Spinal cord (tissue), 9 donors: ENCODE measurements at regions not wholly inside any gene's neighbourhood (a gene's known extent, or its start where the extent isn't known, plus 50 kb on each side); places are given as distances from the start of the nearest gene placed in this dataset.

Experiments
- DNase-seq, 6 donors: peaks; one replicate each; pipeline versions ENCODE4 v3.0.0 to v3.0.0-alpha.2; 2013 to 2015; ENCODE audit warnings: low spot score in 6 of 6, low read depth in 4 of 6
- H3K27ac ChIP-seq: one replicate; pipeline ENCODE4 v1.5.1; 2013; ENCODE audit warnings: low read depth, low read length, control low read depth
- H3K27me3 ChIP-seq: one replicate; pipeline ENCODE4 v1.6.1; 2013; ENCODE audit warnings: low read length; ENCODE audit not compliant: control insufficient read depth, insufficient read depth
- H3K36me3 ChIP-seq: one replicate; pipeline ENCODE4 v1.6.1; 2013; ENCODE audit warnings: low read length; ENCODE audit not compliant: control insufficient read depth, insufficient read depth
- H3K4me1 ChIP-seq: one replicate; pipeline ENCODE4 v1.6.1; 2013; ENCODE audit warnings: low read length; ENCODE audit not compliant: control insufficient read depth, insufficient read depth
- H3K4me3 ChIP-seq: one replicate; pipeline ENCODE4 v1.5.1; 2013; ENCODE audit warnings: low read depth, low read length, control low read depth
- H3K9me3 ChIP-seq: one replicate; pipeline ENCODE4 v1.6.1; 2013; ENCODE audit warnings: low read length; ENCODE audit not compliant: control insufficient read depth, insufficient read depth
- WGBS: methylation state at CpG from one replicate; pipeline ENCODE4 v1.1.5; 2013; ENCODE audit warnings: missing lambda C conversion rate; ENCODE audit not compliant: insufficient coverage; 5-methylcytosine and 5-hydroxymethylcytosine counted together
- donor health status: healthy.

DNA sequence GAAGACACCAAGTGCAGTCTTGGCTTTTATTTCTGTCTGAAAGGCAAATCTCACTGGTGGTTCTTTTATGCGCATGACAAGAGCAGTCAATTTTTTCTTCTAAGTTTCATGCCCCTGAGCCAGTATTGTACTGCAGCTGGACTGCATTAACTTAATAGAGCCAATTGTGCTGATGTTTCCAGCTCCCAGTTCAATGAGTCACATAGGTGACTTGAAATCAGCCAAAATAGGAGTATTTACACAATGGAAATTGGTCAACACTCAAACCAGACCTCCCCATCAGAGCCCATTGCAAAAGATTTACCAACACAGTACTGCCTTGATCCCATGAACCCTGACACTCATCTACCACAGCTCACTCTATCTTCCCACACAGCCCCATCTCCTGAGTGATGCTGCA is 100.3 kb upstream of the GUCY1A1 start:
- no peak overlapping the region for H3K27ac ChIP-seq
- WGBS = 100% methylated on average over 1 of the region's 1 CpG
- no peaks in the 10 kb centered on the region for H3K9me3 ChIP-seq
- no peak overlapping the region for H3K4me3 ChIP-seq
- no peaks in the 10 kb centered on the region for H3K27me3 ChIP-seq
- no peak for DNase-seq
- H3K36me3 ChIP-seq = no peaks in the 10 kb centered on the region
- H3K4me1 ChIP-seq = no peaks in the 10 kb centered on the region

DNA sequence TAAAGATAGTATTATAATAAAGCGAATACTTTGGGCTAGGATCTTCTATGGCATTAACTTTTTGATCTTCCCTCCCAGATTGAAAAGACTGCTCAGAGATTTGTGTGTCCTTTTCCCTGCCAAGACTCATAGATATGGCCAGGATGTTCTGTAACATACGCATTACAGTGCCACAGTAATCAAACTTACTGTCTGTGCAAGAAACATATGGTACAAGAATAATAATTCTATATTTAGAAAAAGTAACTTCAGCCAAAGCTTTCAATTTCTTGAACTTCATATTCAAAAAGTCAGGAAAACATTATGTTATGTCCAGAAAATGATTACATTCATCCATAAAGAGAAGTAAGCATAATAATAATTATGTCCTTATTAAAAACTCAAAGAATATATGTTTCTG is 100.9 kb upstream of the GUCY1A1 start:
- Histone ChIP-seq H3K36me3 (no peaks in the 10 kb centered on the region), H3K9me3 (no peaks in the 10 kb centered on the region), H3K4me1 (no peaks in the 10 kb centered on the region), H3K27me3 (no peaks in the 10 kb centered on the region), H3K4me3 (no peak overlapping the region), H3K27ac (no peak overlapping the region)
- WGBS = no CpG with 5 or more reads among the region's 2 CpGs
- no peak for DNase-seq

DNA sequence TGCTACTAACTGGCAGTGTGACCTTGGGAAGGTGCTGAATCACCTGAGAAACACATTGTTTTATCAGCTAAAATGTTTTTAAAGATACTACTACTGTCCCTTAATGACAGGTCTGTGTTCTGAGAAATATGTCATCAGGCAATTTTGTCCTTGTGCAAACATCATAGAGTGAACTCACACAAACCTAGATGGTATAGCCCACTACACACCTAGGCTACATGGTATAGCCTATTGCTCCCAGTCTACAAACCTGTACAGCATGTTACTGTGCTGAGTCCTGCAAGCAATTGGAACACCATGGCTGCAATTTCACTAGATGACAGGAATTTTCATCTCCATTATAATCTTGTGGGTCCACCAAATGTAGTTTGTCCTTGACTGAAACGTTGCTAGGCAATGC is 101.3 kb upstream of the GUCY1A1 start:
- no CpG with 5 or more reads among the region's 1 CpG for WGBS
- Histone ChIP-seq H3K9me3 (no peaks in the 10 kb centered on the region), H3K36me3 (no peaks in the 10 kb centered on the region), H3K4me1 (no peaks in the 10 kb centered on the region), H3K27me3 (no peaks in the 10 kb centered on the region), H3K27ac (no peak overlapping the region), H3K4me3 (no peak overlapping the region)
- no peak for DNase-seq

DNA sequence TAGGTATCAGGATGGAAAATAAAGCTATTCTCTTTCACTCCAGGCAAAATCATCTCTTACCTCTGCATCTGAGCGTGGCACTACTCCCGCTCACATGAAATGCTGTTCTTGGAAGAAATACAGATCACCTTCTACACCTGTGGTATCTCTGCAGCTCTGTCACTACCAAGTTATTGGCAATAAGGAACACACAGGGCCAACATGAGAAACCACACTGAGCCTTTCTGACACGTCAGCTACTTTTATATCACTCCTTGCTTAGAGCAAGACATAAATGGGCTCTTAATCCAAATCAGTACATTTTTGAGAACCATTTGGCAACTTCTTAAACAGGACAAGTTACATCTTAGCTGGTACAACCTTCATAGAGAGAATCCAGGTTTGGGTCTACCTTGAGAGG is 101.8 kb upstream of the GUCY1A1 start:
- DNase-seq = no peak
- Histone ChIP-seq H3K36me3 (no peaks in the 10 kb centered on the region), H3K4me1 (no peaks in the 10 kb centered on the region), H3K4me3 (no peak overlapping the region), H3K27ac (no peak overlapping the region), H3K27me3 (no peaks in the 10 kb centered on the region), H3K9me3 (no peaks in the 10 kb centered on the region)
- WGBS = 95% methylated on average over 3 of the region's 3 CpGs

DNA sequence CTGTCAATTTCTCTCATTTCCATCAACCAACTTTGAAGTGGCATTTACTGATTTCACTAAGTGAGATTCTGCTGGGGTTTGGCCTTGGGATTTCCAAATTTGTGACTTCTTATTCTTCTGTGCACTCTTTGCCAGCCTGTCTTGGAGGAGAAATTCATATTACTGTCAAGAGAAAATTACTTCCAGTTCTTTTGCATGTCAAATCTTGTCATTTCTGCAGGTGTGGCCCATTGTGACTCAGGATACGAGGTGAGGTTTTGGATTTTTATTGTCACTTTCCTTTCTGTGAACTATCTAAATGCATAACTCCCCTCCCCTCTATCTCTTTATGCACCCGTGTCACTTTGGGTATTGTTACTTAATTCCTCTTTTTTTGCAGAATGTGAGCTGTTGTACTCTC is 102.6 kb upstream of the GUCY1A1 start:
- H3K27me3 ChIP-seq = no peaks in the 10 kb centered on the region
- H3K36me3 ChIP-seq = no peaks in the 10 kb centered on the region
- WGBS = no CpG with 5 or more reads among the region's 2 CpGs
- DNase-seq = no peak
- no peak overlapping the region for H3K4me3 ChIP-seq
- no peak overlapping the region for H3K27ac ChIP-seq
- no peaks in the 10 kb centered on the region for H3K4me1 ChIP-seq
- no peaks in the 10 kb centered on the region for H3K9me3 ChIP-seq

DNA sequence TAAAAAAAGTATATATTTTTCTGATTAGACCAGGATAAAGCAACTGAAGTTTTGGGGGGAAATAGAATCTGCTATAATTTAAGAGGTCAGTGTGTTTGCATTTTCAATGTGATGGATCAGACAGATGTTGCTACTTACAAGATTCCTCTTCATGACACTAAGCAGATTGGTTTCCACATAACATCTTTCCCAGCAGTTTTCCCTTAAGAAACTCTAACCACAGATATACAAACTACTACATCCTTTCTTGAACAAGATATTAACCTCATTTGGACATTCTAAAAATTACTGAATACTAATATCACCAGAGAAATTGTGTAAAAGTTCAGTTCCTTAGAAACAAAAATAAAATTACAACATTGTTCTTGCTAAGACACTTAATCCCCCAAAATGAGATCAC is 106.7 kb upstream of the GUCY1A1 start:
- no peak for DNase-seq
- H3K27ac ChIP-seq = no peak overlapping the region
- H3K4me1 ChIP-seq = no peaks in the 10 kb centered on the region
- H3K36me3 ChIP-seq = no peaks in the 10 kb centered on the region
- H3K4me3 ChIP-seq = no peak overlapping the region
- no peaks in the 10 kb centered on the region for H3K27me3 ChIP-seq
- no peaks in the 10 kb centered on the region for H3K9me3 ChIP-seq

DNA sequence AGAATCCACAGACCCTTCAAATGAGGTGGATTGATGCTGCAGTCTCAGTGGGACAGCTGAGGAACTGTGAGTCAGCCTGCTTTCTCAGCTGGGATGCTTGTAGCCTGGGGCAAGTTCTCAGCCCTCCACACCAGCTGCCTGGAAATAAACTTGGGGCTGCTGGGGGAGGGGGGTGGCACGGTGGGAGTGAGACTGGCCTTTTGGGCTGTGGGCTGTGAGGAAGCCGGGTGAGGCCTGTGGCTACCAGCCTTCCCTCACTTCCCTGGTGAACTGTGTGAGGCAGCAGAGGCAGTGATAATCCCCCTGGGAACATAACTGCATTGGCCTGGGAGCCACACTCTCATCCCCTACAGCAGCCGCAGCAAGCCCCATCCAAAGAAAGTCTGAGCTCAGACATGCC is 114.5 kb upstream of the GUCY1A1 start:
- no peak for DNase-seq
- H3K4me1 ChIP-seq = no peaks in the 10 kb centered on the region
- H3K27me3 ChIP-seq = no peaks in the 10 kb centered on the region
- H3K9me3 ChIP-seq = no peaks in the 10 kb centered on the region
- WGBS = 100% methylated on average over 1 of the region's 3 CpGs
- H3K4me3 ChIP-seq = no peak overlapping the region
- H3K36me3 ChIP-seq = no peaks in the 10 kb centered on the region
- no peak overlapping the region for H3K27ac ChIP-seq

DNA sequence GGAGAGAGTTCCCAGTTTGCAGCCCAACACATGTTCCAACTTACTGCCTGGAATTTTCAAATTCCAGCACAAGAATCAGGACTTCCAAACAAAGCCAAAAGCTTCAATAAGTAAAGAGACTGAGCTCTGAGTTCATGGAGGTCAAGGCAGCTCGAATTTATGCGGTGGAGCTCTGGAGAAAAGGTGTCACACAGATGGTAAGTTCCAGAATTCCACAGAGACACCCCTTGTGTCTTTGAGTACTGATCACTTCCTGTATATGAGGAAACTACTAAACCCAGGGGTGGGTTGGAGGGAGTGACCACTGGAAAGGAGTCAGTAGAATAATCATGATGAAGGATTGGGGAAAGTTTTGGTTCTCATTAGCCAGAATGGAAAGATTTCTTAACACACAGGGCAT is 118.5 kb upstream of the GUCY1A1 start:
- no CpG with 5 or more reads among the region's 2 CpGs for whole genome bisulfite sequencing
- no peaks in the 10 kb centered on the region for H3K27me3 ChIP-seq
- H3K4me1 ChIP-seq = no peaks in the 10 kb centered on the region
- DNase-seq = no peak
- no peaks in the 10 kb centered on the region for H3K36me3 ChIP-seq
- no peaks in the 10 kb centered on the region for H3K9me3 ChIP-seq
- no peak overlapping the region for H3K4me3 ChIP-seq
- H3K27ac ChIP-seq = no peak overlapping the region

DNA sequence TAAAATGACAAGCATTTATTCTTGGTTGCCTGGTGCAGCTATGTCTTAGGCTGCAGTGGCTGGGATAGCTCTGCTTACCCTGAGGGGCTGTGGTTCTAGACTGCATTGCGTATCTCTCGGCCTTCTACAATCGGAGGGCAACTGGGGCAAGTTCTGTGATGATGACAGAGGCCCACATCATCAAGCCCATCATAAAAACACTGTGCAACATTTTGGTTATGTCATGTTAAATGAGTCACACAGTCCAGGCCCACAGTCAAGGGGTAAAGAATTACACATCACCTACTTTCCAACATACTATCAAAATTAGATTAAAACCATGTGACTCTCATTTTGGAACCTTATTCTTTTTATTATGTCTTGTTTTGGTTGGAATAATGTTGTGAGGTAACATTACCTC is 120.2 kb upstream of the GUCY1A1 start:
- 100% methylated on average over 2 of the region's 3 CpGs for WGBS
- Histone ChIP-seq H3K4me1 (no peaks in the 10 kb centered on the region), H3K36me3 (no peaks in the 10 kb centered on the region)

DNA sequence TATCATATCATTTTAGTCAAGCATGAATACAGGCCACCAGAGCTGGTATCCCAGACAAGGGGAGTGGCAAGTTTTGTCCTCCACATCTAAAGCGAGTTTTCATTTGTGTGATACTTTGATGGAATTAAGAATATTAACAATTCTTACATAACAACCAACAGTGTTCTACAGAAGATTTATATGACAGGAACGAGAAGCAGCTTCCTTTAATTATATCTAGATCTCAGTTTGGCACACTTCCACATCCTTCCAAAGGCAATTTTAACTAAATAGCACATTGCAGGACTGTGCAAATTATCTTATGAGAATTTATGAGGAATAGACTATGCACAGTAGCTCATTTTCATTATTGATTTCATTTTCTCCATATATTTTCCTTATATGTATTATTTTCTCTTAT is 121.2 kb upstream of the GUCY1A1 start:
- Histone ChIP-seq H3K27ac (no peak overlapping the region), H3K9me3 (no peaks in the 10 kb centered on the region), H3K36me3 (no peaks in the 10 kb centered on the region), H3K27me3 (no peaks in the 10 kb centered on the region), H3K4me1 (no peaks in the 10 kb centered on the region), H3K4me3 (no peak overlapping the region)
- no CpG with 5 or more reads among the region's 2 CpGs for WGBS
- peak in 2 of 6 donors; percentile 16 to 64 for DNase-seq

More for the DNA sequence above, 120.2 kb upstream of the GUCY1A1 start:
- DNase-seq = no peak
- Histone ChIP-seq H3K27ac (no peak overlapping the region), H3K27me3 (no peaks in the 10 kb centered on the region), H3K4me3 (no peak overlapping the region), H3K9me3 (no peaks in the 10 kb centered on the region)
